T-helper 17 cell (primary cell): ENCODE measurements at regions not wholly inside any gene's neighbourhood (a gene's known extent, or its start where the extent isn't known, plus 50 kb on each side); places are given as distances from the start of the nearest gene placed in this dataset.

ENCODE experiments used
- ATAC-seq: fragments of 150-1000 bp; cut with Tn5 transposase; 2 replicates; pipeline ENCODE4 v1.10.0; 2021; ENCODE audit warnings: mild to moderate bottlenecking, moderate library complexity
- DNase-seq, 3 donors: peaks; one replicate each; pipeline versions ENCODE4 v3.0.0 to v3.0.0-alpha.2; 2020 to 2021
- H3K9me3 ChIP-seq: one replicate; pipeline ENCODE4 v1.7.0; 2013; ENCODE audit warnings: low read length, mild to moderate bottlenecking; ENCODE audit not compliant: control insufficient read depth, poor library complexity, severe bottlenecking
- H3K27ac Mint-ChIP-seq: one replicate; pipeline ENCODE4 v1.8.0; 2022; ENCODE audit warnings: mild to moderate bottlenecking, moderate library complexity, mixed read lengths
- H3K27me3 Mint-ChIP-seq: one replicate; pipeline ENCODE4 v1.8.0; 2022; ENCODE audit warnings: mixed read lengths
- H3K36me3 Mint-ChIP-seq: one replicate; pipeline ENCODE4 v1.8.0; 2022; ENCODE audit warnings: low read depth, mixed read lengths
- H3K4me1 Mint-ChIP-seq: one replicate; pipeline ENCODE4 v1.8.0; 2022; ENCODE audit warnings: mild to moderate bottlenecking, mixed read lengths
- H3K4me3 Mint-ChIP-seq: one replicate; pipeline ENCODE4 v1.8.0; 2022; ENCODE audit warnings: mild to moderate bottlenecking, moderate library complexity, mixed read lengths

GRCh38 chr16:87066133-87067002, 250.8 kb downstream of the C16orf95 start:
- Mint-ChIP-seq H3K27me3 (peaks cover 74% of the 10 kb centered on the region), H3K36me3 (no peaks in the 10 kb centered on the region), H3K4me3 (no peak overlapping the region), H3K4me1 (no peaks in the 10 kb centered on the region), H3K27ac (no peak overlapping the region)
- DNase-seq (no peak), ATAC-seq (no peak)
- H3K9me3 ChIP-seq = no peaks in the 10 kb centered on the region

GRCh38 chr16:87067003-87067556, 250.1 kb downstream of the C16orf95 start:
- no peak overlapping the region for H3K4me3 Mint-ChIP-seq
- peaks cover 74% of the 10 kb centered on the region for H3K27me3 Mint-ChIP-seq
- no peaks in the 10 kb centered on the region for H3K4me1 Mint-ChIP-seq
- DNase-seq (no peak), ATAC-seq (no peak)
- no peaks in the 10 kb centered on the region for H3K9me3 ChIP-seq
- no peaks in the 10 kb centered on the region for H3K36me3 Mint-ChIP-seq
- H3K27ac Mint-ChIP-seq = no peak overlapping the region

- Mint-ChIP-seq H3K27ac (no peak overlapping the region), H3K4me3 (no peak overlapping the region), H3K4me1 (no peaks in the 10 kb centered on the region), H3K27me3 (peaks cover 65% of the 10 kb centered on the region), H3K36me3 (no peaks in the 10 kb centered on the region)
- H3K9me3 ChIP-seq = no peaks in the 10 kb centered on the region
- DNase-seq (no peak), ATAC-seq (no peak)
Measured at GRCh38 chr16:87067836-87068761, 249.1 kb downstream of the C16orf95 start.

DNA sequence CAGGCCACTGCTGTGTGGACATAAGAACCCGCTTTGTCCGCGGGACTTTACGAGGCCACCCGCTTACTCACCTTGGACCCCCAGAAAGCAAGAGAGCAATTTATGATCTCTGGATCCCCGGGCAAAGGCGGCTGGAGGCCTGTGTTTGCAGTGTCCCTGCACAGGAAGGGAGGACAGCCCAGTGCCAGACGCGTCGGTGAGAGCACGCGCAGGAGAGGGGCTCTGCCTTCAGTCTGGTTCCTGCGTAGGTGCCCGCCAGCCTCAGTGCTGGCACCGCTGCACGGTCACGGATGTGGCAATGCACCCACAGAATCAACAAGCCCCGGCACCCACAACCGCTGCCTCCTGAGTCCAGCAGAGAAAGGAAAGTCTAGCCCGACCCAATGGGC, 248.4 kb downstream of the C16orf95 start:
- Mint-ChIP-seq H3K36me3 (no peaks in the 10 kb centered on the region), H3K4me3 (no peak overlapping the region), H3K4me1 (no peaks in the 10 kb centered on the region), H3K27me3 (peaks cover 61% of the 10 kb centered on the region), H3K27ac (no peak overlapping the region)
- DNase-seq (no peak), ATAC-seq (no peak)
- H3K9me3 ChIP-seq = no peaks in the 10 kb centered on the region

DNA sequence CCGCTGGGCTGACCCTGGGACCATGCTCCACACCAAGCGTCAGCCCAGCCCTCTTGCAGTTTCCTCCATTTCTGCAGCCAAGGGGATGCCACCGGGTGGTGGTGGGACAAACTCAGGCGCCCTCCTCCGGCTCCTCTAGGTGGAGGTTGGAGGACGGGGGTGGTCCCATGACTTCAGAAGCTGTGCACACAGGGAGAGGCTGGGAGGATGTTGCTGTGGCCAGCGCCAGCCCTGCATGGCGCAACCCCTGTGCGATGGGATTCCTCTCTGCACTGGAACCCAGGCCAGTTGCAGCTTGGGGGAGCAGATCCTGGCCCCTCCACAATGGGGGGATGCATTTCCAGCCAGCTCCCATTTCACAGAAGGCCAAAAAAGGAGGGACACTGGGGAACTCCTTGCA, 246.5 kb downstream of the C16orf95 start:
- no peak overlapping the region for H3K27ac Mint-ChIP-seq
- H3K9me3 ChIP-seq = no peaks in the 10 kb centered on the region
- DNase-seq = no peak
- H3K4me1 Mint-ChIP-seq = no peaks in the 10 kb centered on the region
- H3K36me3 Mint-ChIP-seq = no peaks in the 10 kb centered on the region
- H3K4me3 Mint-ChIP-seq = no peak overlapping the region
- no peak for ATAC-seq
- peaks cover 44% of the 10 kb centered on the region for H3K27me3 Mint-ChIP-seq

DNA sequence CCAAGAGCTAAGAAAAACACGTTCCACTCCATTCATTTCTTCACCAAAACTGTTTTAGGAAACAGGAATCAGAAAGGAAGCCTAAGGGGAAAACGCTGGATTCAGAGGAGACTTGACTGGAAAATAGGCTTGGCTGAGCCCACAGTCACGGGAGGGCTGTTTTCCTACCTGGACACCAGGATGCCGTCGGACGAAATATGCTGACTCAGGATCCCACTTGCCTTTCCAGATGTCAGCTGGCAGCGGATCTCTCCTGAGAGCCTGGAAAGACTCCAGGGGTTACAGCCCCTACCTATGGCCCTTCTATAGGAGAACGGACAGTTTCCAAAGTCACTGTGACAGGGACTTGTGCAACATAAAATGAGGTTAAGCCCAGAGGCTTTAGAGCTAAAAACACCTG, 245.1 kb downstream of the C16orf95 start:
- H3K4me3 Mint-ChIP-seq = no peak overlapping the region
- H3K4me1 Mint-ChIP-seq = no peaks in the 10 kb centered on the region
- no peak for DNase-seq
- ATAC-seq = no peak
- H3K27ac Mint-ChIP-seq = no peak overlapping the region
- no peaks in the 10 kb centered on the region for H3K9me3 ChIP-seq
- peaks cover 44% of the 10 kb centered on the region for H3K27me3 Mint-ChIP-seq
- H3K36me3 Mint-ChIP-seq = no peaks in the 10 kb centered on the region

DNA sequence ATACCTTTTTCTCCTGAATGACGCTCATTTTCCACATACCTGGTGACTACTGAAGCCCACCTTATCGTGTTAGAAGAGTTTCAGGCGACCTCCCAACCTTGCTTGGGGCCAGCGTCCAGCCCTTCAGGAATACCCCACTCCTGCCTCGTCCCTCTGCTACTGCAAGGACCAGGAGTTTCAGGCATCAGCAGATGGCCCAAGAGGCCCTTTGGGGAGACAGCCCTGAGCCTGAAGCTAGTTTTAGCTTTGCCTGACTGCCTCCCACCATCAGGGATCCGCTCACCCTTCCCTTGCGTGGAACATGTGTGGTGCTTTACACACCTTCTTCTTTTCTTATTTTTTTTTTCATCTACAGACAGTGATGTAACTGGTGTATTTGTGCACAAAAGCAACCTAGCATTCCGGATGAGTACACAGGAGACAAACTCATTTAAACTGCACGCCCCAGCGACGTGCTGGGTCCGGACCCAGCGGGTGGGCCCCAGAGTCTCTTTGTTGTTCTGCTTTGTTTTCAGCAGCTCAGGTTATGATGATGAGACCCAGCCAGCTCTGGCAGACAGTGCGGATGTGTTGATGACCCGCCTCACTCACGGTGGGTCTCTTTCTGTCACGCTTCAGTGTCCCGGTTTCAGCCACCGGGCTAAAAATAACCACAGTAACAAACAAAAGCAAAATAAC, 242.4 kb downstream of the C16orf95 start:
- H3K36me3 Mint-ChIP-seq = no peaks in the 10 kb centered on the region
- no peaks in the 10 kb centered on the region for H3K4me1 Mint-ChIP-seq
- DNase-seq (no peak), ATAC-seq (no peak)
- peaks cover 19% of the 10 kb centered on the region for H3K27me3 Mint-ChIP-seq
- H3K9me3 ChIP-seq = no peaks in the 10 kb centered on the region
- H3K4me3 Mint-ChIP-seq = peak overlapping the region; percentile 39
- no peak overlapping the region for H3K27ac Mint-ChIP-seq

DNA sequence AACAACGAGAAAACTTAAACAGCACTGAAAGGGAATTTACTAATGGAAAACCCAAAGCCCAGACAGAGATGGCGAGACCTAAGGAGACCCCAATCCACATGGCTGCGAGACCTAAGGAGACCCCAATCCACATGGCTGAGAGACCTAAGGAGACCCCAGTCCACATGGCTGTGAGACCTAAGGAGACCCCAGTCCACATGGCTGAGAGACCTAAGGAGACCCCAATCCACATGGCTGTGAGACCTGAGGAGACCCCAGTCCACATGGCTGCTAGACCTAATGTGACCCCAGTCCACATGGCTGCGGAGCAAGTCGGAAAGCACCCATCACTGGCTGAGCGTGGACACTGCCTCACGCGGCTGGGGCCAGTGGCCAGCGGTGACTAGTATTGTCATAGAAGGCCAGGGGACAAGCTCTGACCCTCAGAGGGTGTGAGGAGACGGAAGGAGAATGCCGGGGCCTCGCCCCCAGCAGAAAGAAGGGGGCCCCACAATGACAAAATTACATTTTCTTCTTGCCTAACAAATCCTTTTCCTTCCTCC, 241.8 kb downstream of the C16orf95 start:
- H3K27ac Mint-ChIP-seq = no peak overlapping the region
- H3K9me3 ChIP-seq = no peaks in the 10 kb centered on the region
- no peak for ATAC-seq
- peaks cover 13% of the 10 kb centered on the region for H3K27me3 Mint-ChIP-seq
- no peak for DNase-seq
- no peaks in the 10 kb centered on the region for H3K4me1 Mint-ChIP-seq
- H3K4me3 Mint-ChIP-seq = no peak overlapping the region
- no peaks in the 10 kb centered on the region for H3K36me3 Mint-ChIP-seq

DNA sequence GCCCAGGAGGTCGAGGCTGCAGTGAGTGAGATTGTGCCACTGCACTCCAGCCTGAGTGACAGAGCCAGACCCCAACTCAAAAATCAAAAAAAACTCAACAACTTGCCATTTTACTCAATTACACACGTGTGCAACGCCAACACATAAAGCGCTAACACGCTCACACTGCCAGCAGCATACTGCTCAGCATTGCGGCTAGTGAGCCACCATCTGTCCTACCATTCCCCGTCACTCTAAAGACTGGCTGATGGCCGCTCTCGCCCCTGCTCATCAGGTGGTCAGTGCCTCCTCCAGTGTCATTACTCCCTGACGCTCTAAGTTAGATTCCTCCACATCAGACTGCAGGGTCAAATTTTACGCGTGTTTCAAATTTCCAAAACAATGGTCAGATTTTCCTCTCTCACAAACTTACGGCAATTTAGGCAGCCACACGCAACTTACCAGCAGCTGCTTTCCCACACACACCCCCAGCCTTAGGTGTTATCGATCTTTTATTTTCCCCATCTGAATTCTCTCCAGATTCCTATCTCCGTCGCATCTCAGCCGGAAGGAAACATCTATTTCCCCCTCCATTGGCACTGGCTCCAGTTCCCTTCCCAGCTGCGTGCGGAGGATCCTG, 240.8 kb downstream of the C16orf95 start:
- H3K4me3 Mint-ChIP-seq = no peak overlapping the region
- no peak overlapping the region for H3K27ac Mint-ChIP-seq
- H3K27me3 Mint-ChIP-seq = peaks cover 10% of the 10 kb centered on the region
- H3K36me3 Mint-ChIP-seq = no peaks in the 10 kb centered on the region
- DNase-seq = no peak
- no peak for ATAC-seq
- H3K9me3 ChIP-seq = no peaks in the 10 kb centered on the region
- no peaks in the 10 kb centered on the region for H3K4me1 Mint-ChIP-seq

DNA sequence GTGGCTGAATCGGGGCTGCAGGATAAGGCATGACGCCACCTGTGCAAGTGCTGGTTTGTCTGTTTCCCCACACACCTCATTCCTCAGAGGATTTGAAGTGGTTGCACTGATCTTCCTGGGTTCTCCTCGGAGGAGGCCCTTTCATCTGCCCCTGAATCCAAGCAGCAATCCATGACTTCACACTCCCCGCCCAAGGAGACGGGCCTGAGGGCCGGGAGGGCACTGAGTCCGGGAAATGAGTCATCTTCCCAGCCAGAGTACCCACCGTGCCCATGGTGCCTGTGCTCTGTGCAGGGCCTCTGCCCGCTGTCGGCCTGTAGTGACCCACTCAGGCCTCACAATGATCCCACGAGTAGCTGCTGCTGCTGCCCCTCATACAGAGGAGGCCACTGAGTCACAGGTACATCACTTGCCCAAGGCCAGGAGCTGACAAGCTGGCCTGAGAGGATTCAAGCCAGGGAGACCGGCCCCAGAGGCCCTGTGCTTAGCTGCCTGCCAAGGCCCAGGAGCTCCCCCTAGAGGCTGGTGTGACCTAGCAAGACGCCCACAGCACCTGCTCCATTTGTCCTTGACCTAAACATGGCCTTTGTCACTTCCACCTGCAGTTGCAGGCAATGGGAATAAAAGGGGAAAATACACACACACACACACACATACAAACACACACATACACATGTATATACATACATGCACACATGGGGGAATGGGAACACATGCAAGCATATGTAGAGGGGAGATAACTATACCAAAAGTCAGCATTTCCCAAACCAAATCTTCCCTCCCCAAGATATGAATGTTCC, 240.0 kb downstream of the C16orf95 start:
- no peak overlapping the region for H3K4me3 Mint-ChIP-seq
- H3K9me3 ChIP-seq = no peaks in the 10 kb centered on the region
- peak in 1 of 3 donors; percentile 11 for DNase-seq

GRCh38 chr16:87077750-87078127, 239.5 kb downstream of the C16orf95 start:
- Mint-ChIP-seq H3K4me3 (no peak overlapping the region), H3K27me3 (peaks cover 10% of the 10 kb centered on the region), H3K4me1 (no peaks in the 10 kb centered on the region), H3K36me3 (no peaks in the 10 kb centered on the region), H3K27ac (no peak overlapping the region)
- ATAC-seq (no peak), DNase-seq (no peak)
- no peaks in the 10 kb centered on the region for H3K9me3 ChIP-seq

More for the DNA sequence above, 240.0 kb downstream of the C16orf95 start:
- H3K27ac Mint-ChIP-seq = no peak overlapping the region
- peaks cover 10% of the 10 kb centered on the region for H3K27me3 Mint-ChIP-seq
- H3K36me3 Mint-ChIP-seq = no peaks in the 10 kb centered on the region
- no peak for ATAC-seq
- H3K4me1 Mint-ChIP-seq = no peaks in the 10 kb centered on the region
